ENCODE measurements at regions not wholly inside any gene's neighbourhood (a gene's known extent, or its start where the extent isn't known, plus 50 kb on each side); places are given as distances from the start of the nearest gene placed in this dataset.
A peak's percentile ranks its signal among the peaks of the same experiment; 100 is the strongest.

DNA sequence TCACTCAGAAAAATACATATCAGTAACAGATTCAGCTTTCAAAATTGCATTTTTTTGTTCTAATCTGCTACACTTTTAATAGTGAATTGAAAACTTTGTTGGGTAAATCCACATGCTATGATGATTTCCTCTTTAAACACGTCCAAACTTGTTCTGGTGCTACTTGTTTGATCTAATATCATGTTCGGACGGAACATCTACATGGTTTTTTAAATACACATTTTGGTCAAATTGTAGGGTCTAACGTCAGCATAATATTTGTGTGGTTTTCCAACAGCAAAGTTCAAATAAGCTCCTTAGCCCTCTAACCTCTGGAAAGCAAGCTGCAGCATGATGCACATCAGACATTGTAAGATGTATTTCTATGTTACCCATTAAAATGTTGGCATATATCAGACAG is 98.5 kb upstream of the OSTN start:
- H4K20me1 ChIP-seq (ENCODE audit: insufficient read depth): no peaks in the 10 kb centered on the region
- no peaks in the 10 kb centered on the region for H3K79me2 ChIP-seq (ENCODE audit: insufficient read depth)
- H3K36me3 ChIP-seq (replicated peaks in 1 of 2; ENCODE audit: control insufficient read depth in 1 of 2, insufficient read depth in 2 of 2, low read length in 1 of 2): no peaks in the 10 kb centered on the region
- no peaks in the 10 kb centered on the region for H3K9me2 ChIP-seq
- no peaks in the 10 kb centered on the region for H3F3A ChIP-seq (replicated peaks; ENCODE audit: insufficient read depth)
- H3K27me3 ChIP-seq (ENCODE audit: insufficient read depth): peaks cover 9% of the 10 kb centered on the region; the same call in 1 of the 2 replicates
- no peaks in the 10 kb centered on the region for H3K4me1 ChIP-seq (ENCODE audit: control insufficient read depth in 1 of 2, insufficient read depth in 2 of 2, low read depth in 1 of 2, low read length in 1 of 2)
- no peak overlapping the region for H3K27ac ChIP-seq (ENCODE audit: low read depth in 2 of 2, low read length in 1 of 2)
- 8% methylated on average over 4 of the region's 4 CpGs for WGBS (ENCODE audit: low lambda C conversion rate)
- no peaks in the 10 kb centered on the region for H3K9me3 ChIP-seq
- H3K4me2 ChIP-seq: no peak overlapping the region
- ChIA-PET POLR2A (no interaction called here), CTCF (no interaction called here)
- TF ChIP-seq NRF1 (IDR thresholded peaks at IDR 0.05; ENCODE audit: low read depth, low read length) (no peak), MXI1 (IDR thresholded peaks at IDR 0.05; ENCODE audit: low read depth, low read length) (no peak), JUND (IDR thresholded peaks at IDR 0.05) (no peak), TEAD4 (IDR thresholded peaks at IDR 0.05; ENCODE audit: borderline replicate concordance, insufficient read depth) (no peak), EZH2phosphoT487 (IDR thresholded peaks at IDR 0.05; ENCODE audit: borderline replicate concordance, low read depth) (no peak), GATA2 (CRISPR knock-in tag; IDR thresholded peaks at IDR 0.05) (no peak), SMC3 (IDR thresholded peaks at IDR 0.05; ENCODE audit: low read depth, low read length) (no peak)
- TF ChIP-seq, protein P1, sequence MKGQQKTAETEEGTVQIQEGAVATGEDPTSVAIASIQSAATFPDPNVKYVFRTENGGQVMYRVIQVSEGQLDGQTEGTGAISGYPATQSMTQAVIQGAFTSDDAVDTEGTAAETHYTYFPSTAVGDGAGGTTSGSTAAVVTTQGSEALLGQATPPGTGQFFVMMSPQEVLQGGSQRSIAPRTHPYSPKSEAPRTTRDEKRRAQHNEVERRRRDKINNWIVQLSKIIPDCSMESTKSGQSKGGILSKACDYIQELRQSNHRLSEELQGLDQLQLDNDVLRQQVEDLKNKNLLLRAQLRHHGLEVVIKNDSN (IDR thresholded peaks at IDR 0.05; ENCODE audit: borderline replicate concordance, low read depth): no peak
- TF ChIP-seq, protein P2, sequence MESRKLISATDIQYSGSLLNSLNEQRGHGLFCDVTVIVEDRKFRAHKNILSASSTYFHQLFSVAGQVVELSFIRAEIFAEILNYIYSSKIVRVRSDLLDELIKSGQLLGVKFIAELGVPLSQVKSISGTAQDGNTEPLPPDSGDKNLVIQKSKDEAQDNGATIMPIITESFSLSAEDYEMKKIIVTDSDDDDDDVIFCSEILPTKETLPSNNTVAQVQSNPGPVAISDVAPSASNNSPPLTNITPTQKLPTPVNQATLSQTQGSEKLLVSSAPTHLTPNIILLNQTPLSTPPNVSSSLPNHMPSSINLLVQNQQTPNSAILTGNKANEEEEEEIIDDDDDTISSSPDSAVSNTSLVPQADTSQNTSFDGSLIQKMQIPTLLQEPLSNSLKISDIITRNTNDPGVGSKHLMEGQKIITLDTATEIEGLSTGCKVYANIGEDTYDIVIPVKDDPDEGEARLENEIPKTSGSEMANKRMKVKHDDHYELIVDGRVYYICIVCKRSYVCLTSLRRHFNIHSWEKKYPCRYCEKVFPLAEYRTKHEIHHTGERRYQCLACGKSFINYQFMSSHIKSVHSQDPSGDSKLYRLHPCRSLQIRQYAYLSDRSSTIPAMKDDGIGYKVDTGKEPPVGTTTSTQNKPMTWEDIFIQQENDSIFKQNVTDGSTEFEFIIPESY (IDR thresholded peaks at IDR 0.05; ENCODE audit: borderline replicate concordance, low read depth): no peak
- TF ChIP-seq, protein P3, sequence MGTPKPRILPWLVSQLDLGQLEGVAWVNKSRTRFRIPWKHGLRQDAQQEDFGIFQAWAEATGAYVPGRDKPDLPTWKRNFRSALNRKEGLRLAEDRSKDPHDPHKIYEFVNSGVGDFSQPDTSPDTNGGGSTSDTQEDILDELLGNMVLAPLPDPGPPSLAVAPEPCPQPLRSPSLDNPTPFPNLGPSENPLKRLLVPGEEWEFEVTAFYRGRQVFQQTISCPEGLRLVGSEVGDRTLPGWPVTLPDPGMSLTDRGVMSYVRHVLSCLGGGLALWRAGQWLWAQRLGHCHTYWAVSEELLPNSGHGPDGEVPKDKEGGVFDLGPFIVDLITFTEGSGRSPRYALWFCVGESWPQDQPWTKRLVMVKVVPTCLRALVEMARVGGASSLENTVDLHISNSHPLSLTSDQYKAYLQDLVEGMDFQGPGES (IDR thresholded peaks at IDR 0.05; ENCODE audit: low read depth, low read length): no peak
- no peak overlapping the region for H3K9ac ChIP-seq
- H2AFZ ChIP-seq (ENCODE audit: low read depth): no peak overlapping the region
- DNase-seq: no peak
- H3K4me3 ChIP-seq (ENCODE audit: low read depth in 2 of 2, low read length in 1 of 2): no peak overlapping the region

DNA sequence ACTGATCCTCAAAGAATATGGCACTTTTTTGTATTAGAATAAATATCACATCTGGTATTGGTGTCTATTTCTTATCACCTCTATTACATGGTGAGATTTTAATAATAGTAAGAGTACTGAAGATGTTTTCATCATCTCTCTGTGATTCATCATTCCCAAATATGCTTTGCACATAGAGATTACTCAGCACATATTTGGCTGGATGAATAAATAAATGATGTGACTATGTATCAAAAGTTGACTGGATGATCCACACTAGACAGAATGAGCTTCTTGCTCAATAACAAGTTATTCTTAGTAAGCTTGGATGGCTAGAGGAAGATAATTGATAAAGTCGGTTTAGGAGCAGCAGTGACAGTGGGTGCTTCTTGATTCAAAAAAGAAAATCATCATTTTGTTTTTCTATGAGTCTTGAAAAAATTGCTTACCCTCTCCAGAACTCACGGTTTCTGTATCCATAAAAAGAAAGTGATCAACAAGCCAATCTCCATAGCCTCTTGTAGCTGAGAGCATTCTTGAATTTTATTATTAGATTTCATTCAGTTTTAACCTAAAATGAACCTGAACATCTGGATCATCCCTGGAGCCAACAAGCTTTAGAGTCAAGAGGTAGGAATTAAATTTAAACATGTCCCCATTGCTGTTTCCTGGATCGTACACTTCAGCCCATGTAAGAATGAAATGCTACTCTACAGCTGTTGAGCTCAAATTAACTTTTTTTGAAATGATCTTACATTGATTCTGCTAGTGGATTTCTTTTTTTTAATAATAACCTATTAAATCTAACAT is 104.8 kb upstream of the OSTN start:
- H3K36me3 ChIP-seq (replicated peaks in 1 of 2; ENCODE audit: control insufficient read depth in 1 of 2, insufficient read depth in 2 of 2, low read length in 1 of 2): no peaks in the 10 kb centered on the region
- H3K9me3 ChIP-seq: no peaks in the 10 kb centered on the region
- no peak overlapping the region for H3K9ac ChIP-seq
- no peaks in the 10 kb centered on the region for H3K9me2 ChIP-seq
- 7% methylated on average over 3 of the region's 3 CpGs for WGBS (ENCODE audit: low lambda C conversion rate)
- no peak for DNase-seq
- H2AFZ ChIP-seq (ENCODE audit: low read depth): no peak overlapping the region
- no peaks in the 10 kb centered on the region for H3F3A ChIP-seq (replicated peaks; ENCODE audit: insufficient read depth)
- no peak overlapping the region for H3K27ac ChIP-seq (ENCODE audit: low read depth in 2 of 2, low read length in 1 of 2)
- CTCF ChIA-PET: interaction anchor here (0.6 to 0.8 kb wide), 2 partner anchors 12 to 322 kb away, joined by 3 read pairs; no protein-coding TSS in a partner anchor
- H4K20me1 ChIP-seq (ENCODE audit: insufficient read depth): no peaks in the 10 kb centered on the region
- no peaks in the 10 kb centered on the region for H3K79me2 ChIP-seq (ENCODE audit: insufficient read depth)
- TF ChIP-seq FOSL2 (IDR thresholded peaks at IDR 0.05; ENCODE audit: borderline replicate concordance, low read depth) (peak; percentile 9; the same call in 1 of the 2 replicates), GABPA (IDR thresholded peaks at IDR 0.05; ENCODE audit: low read depth) (no peak)
- H3K27me3 ChIP-seq (ENCODE audit: insufficient read depth): peaks cover 5% of the 10 kb centered on the region; the same call in 1 of the 2 replicates
- H3K4me3 ChIP-seq (ENCODE audit: low read depth in 2 of 2, low read length in 1 of 2): no peak overlapping the region
- no peaks in the 10 kb centered on the region for H3K4me1 ChIP-seq (ENCODE audit: control insufficient read depth in 1 of 2, insufficient read depth in 2 of 2, low read depth in 1 of 2, low read length in 1 of 2)
- H3K4me2 ChIP-seq: no peak overlapping the region
- POLR2A ChIA-PET: no interaction called here
